WTC11 (cell line): ENCODE measurements at regions not wholly inside any gene's neighbourhood (a gene's known extent, or its start where the extent isn't known, plus 50 kb on each side); places are given as distances from the start of the nearest gene placed in this dataset.
"Not testable (repeated sequence)": the region's sequence is repeated elsewhere in the genome, so short reads cannot be mapped to it uniquely, and the experiment has no call there.

Experiments used
- ATAC-seq: fragments of 200-7000 bp; cut with Tn5 transposase; 2 replicates; pipeline ENCODE4 v1.10.0; 2021; ENCODE audit warnings: mild to moderate bottlenecking, moderate library complexity
- CTCF ChIA-PET: fragments of 300-600 bp; sonication (Branson Sonifier 250); formaldehyde crosslinking; loops from one replicate; lab custom pipeline; 2021; ENCODE audit warnings: antibody characterized with exemption; lab: Charles Lee
- POLR2A ChIA-PET: fragments of 350-600 bp; sonication (Branson Sonifier 250); formaldehyde crosslinking; loops from one replicate; lab custom pipeline; 2021; ENCODE audit warnings: antibody characterized with exemption; lab: Charles Lee
- DNase-seq: peaks from one replicate; pipeline ENCODE4 v3.0.0; 2021; ENCODE audit warnings: low spot score
- H3K27ac Mint-ChIP-seq: 2 replicates; pipeline ENCODE4 v1.8.0; 2021; ENCODE audit warnings: mixed read lengths
- H3K27me3 Mint-ChIP-seq: 2 replicates; pipeline ENCODE4 v1.8.0; 2021; ENCODE audit warnings: low read depth, mild to moderate bottlenecking, moderate library complexity, mixed read lengths
- H3K36me3 Mint-ChIP-seq: 2 replicates; pipeline ENCODE4 v1.8.0; 2021; ENCODE audit warnings: mixed read lengths
- H3K4me1 Mint-ChIP-seq: 2 replicates; pipeline ENCODE4 v1.8.0; 2022; ENCODE audit warnings: mixed read lengths
- H3K4me3 Mint-ChIP-seq: 2 replicates; pipeline ENCODE4 v1.8.0; 2021; ENCODE audit warnings: mild to moderate bottlenecking, moderate library complexity, mixed read lengths
- H3K9me3 Mint-ChIP-seq: 2 replicates; pipeline ENCODE4 v1.8.0; 2021; ENCODE audit warnings: mixed read lengths
- AFF4 ChIP-seq: sonication (generic); formaldehyde crosslinking; IDR thresholded peaks from 2 replicates; pipeline ENCODE4 v1.8.1; 2023; ENCODE audit warnings: mild to moderate bottlenecking, missing genetic modification reagents, borderline replicate concordance
- ATF1 ChIP-seq: sonication (generic); formaldehyde crosslinking; IDR thresholded peaks from 2 replicates; pipeline ENCODE4 v1.8.1; 2023; ENCODE audit warnings: mild to moderate bottlenecking, moderate library complexity, missing genetic modification reagents
- ATF3 ChIP-seq: sonication (generic); formaldehyde crosslinking; conservative IDR thresholded peaks from 2 replicates; pipeline ENCODE4 v1.8.1; 2022; ENCODE audit warnings: mild to moderate bottlenecking, missing genetic modification reagents
- CREM ChIP-seq: sonication (generic); formaldehyde crosslinking; IDR thresholded peaks from 2 replicates; pipeline ENCODE4 v1.8.1; 2022; ENCODE audit warnings: mild to moderate bottlenecking, missing genetic modification reagents, moderate library complexity
- E2F1 ChIP-seq: sonication (generic); formaldehyde crosslinking; IDR thresholded peaks from 2 replicates; pipeline ENCODE4 v1.8.0; 2022; ENCODE audit warnings: mild to moderate bottlenecking, missing genetic modification reagents
- ERG ChIP-seq: fragments of 250-450 bp; sonication (Bioruptor Pico); IDR thresholded peaks from 2 replicates; pipeline ENCODE4 v1.8.0; 2021; ENCODE audit warnings: mild to moderate bottlenecking
- ETV6 ChIP-seq: sonication (generic); formaldehyde crosslinking; IDR thresholded peaks from 2 replicates; pipeline ENCODE4 v1.8.1; 2022; ENCODE audit warnings: mild to moderate bottlenecking, missing genetic modification reagents
- FOXJ3 ChIP-seq: sonication (generic); formaldehyde crosslinking; IDR thresholded peaks from 2 replicates; pipeline ENCODE4 v1.9.0; 2021; ENCODE audit warnings: missing genetic modification reagents, mild to moderate bottlenecking, borderline replicate concordance
- FOXK1 ChIP-seq: sonication (generic); formaldehyde crosslinking; IDR thresholded peaks from 2 replicates; pipeline ENCODE4 v1.8.0; 2022; ENCODE audit warnings: mild to moderate bottlenecking, moderate library complexity, missing genetic modification reagents
- GABPB1 ChIP-seq: sonication (generic); formaldehyde crosslinking; IDR thresholded peaks from 2 replicates; pipeline ENCODE4 v1.8.1; 2023; ENCODE audit warnings: mild to moderate bottlenecking, missing genetic modification reagents
- IRF1 ChIP-seq: sonication (generic); formaldehyde crosslinking; IDR thresholded peaks from 2 replicates; pipeline ENCODE4 v1.8.0; 2023; ENCODE audit warnings: missing genetic modification reagents
- JAZF1 ChIP-seq: fragments of 250-450 bp; sonication (Bioruptor Pico); IDR thresholded peaks from 2 replicates; pipeline ENCODE4 v1.9.0; 2021; ENCODE audit warnings: moderate library complexity, mild to moderate bottlenecking, inconsistent platforms
- KAT7 ChIP-seq: sonication (generic); formaldehyde crosslinking; IDR thresholded peaks from 2 replicates; pipeline ENCODE4 v1.8.1; 2023; ENCODE audit warnings: missing genetic modification reagents, mild to moderate bottlenecking, borderline replicate concordance
- MAX ChIP-seq: sonication (generic); formaldehyde crosslinking; IDR thresholded peaks from 2 replicates; pipeline ENCODE4 v1.8.0; 2022; ENCODE audit warnings: mild to moderate bottlenecking, missing genetic modification reagents
- MXD4 ChIP-seq: fragments of 250-450 bp; sonication (Bioruptor Pico); IDR thresholded peaks from 2 replicates; pipeline ENCODE4 v1.8.0; 2021; ENCODE audit warnings: mild to moderate bottlenecking, moderate library complexity, borderline replicate concordance
- PRRX2 ChIP-seq: fragments of 250-450 bp; sonication (Bioruptor Pico); IDR thresholded peaks from 2 replicates; pipeline ENCODE4 v1.8.0; 2021; ENCODE audit warnings: mild to moderate bottlenecking
- USF1 ChIP-seq: sonication (generic); formaldehyde crosslinking; IDR thresholded peaks from 2 replicates; pipeline ENCODE4 v1.8.0; 2022; ENCODE audit warnings: mild to moderate bottlenecking, missing genetic modification reagents
- ZNF121 ChIP-seq: sonication (generic); formaldehyde crosslinking; IDR thresholded peaks from 2 replicates; pipeline ENCODE4 v1.8.0; 2023; ENCODE audit warnings: missing genetic modification reagents
- ZNF281 ChIP-seq: sonication (generic); formaldehyde crosslinking; IDR thresholded peaks from 2 replicates; pipeline ENCODE4 v1.8.0; 2023; ENCODE audit warnings: mild to moderate bottlenecking, missing genetic modification reagents
- ZNF396 ChIP-seq: fragments of 250-450 bp; sonication (Bioruptor Pico); IDR thresholded peaks from 2 replicates; pipeline ENCODE4 v1.8.0; 2021; ENCODE audit warnings: mild to moderate bottlenecking, moderate library complexity, borderline replicate concordance

- TF ChIP-seq ZNF121 (CRISPR knock-in tag) (no peak), MXD4 (no peak)
These were observed 937.7 kb downstream of the CDH8 start (continued) for GRCh38 chr16:61098505-61098904.

GRCh38 chr16:61091300-61091699 lies 944.9 kb downstream of the CDH8 start:
- ATAC-seq, H3K27ac Mint-ChIP-seq, H3K36me3 Mint-ChIP-seq, H3K27me3 Mint-ChIP-seq, DNase-seq, H3K9me3 Mint-ChIP-seq, H3K4me3 Mint-ChIP-seq: not testable (repeated sequence)
- POLR2A ChIA-PET: interaction anchor here (0.6 kb wide), 1 partner anchor 185 kb away, joined by 5 read pairs; no protein-coding TSS in a partner anchor
- CTCF ChIA-PET: interaction anchor here (0.5 kb wide), 1 partner anchor 414 kb away, joined by 3 read pairs; no protein-coding TSS in a partner anchor
- peaks cover 11% of the 10 kb centered on the region for H3K4me1 Mint-ChIP-seq

GRCh38 chr16:61083711-61084110 lies 952.5 kb downstream of the CDH8 start:
- no peak for ATAC-seq
- peaks cover 20% of the 10 kb centered on the region for H3K4me1 Mint-ChIP-seq
- ChIA-PET CTCF (no interaction called here), POLR2A (no interaction called here)
- H3K36me3 Mint-ChIP-seq: no peaks in the 10 kb centered on the region
- no peak overlapping the region for H3K4me3 Mint-ChIP-seq
- H3K9me3 Mint-ChIP-seq: 0 out of 2 replicates have a peak, but pooled peaks cover 3% of the 10 kb centered on the region
- no peak overlapping the region for H3K27ac Mint-ChIP-seq
- TF ChIP-seq CREM (CRISPR knock-in tag): no peak
- TF ChIP-seq FOXJ3 (CRISPR knock-in tag): no peak
- no peak for TF ChIP-seq KAT7 (CRISPR knock-in tag)
- no peak for TF ChIP-seq ETV6 (CRISPR knock-in tag)
- TF ChIP-seq E2F1 (CRISPR knock-in tag): no peak
- no peak for TF ChIP-seq ERG (CRISPR knock-in tag)
- TF ChIP-seq IRF1 (CRISPR knock-in tag): no peak
- TF ChIP-seq ZNF396: no peak
- no peak for TF ChIP-seq JAZF1 (CRISPR knock-in tag)
- no peak for TF ChIP-seq MAX (CRISPR knock-in tag)
- no peak for DNase-seq
- H3K27me3 Mint-ChIP-seq: no peaks in the 10 kb centered on the region

GRCh38 chr16:61074324-61074723 lies 961.9 kb downstream of the CDH8 start:
- POLR2A ChIA-PET: no interaction called here
- DNase-seq: no peak
- CTCF ChIA-PET: no interaction called here
- Mint-ChIP-seq H3K27ac (no peak overlapping the region), H3K27me3 (no peaks in the 10 kb centered on the region), H3K4me1 (0 out of 2 replicates have a peak, but pooled peaks cover 3% of the 10 kb centered on the region), H3K9me3 (peaks cover 31% of the 10 kb centered on the region), H3K4me3 (no peak overlapping the region), H3K36me3 (peaks cover 16% of the 10 kb centered on the region)
- ATAC-seq: no peak
- TF ChIP-seq GABPB1 (CRISPR knock-in tag) (no peak), PRRX2 (no peak), USF1 (CRISPR knock-in tag) (no peak), AFF4 (CRISPR knock-in tag) (no peak), FOXK1 (CRISPR knock-in tag) (no peak), JAZF1 (CRISPR knock-in tag) (no peak), FOXJ3 (CRISPR knock-in tag) (no peak), ZNF281 (no peak), ATF1 (CRISPR knock-in tag) (no peak), ATF3 (CRISPR knock-in tag) (no peak)
